GM12873 (cell line): ENCODE measurements at regions not wholly inside any gene's neighbourhood (a gene's known extent, or its start where the extent isn't known, plus 50 kb on each side); places are given as distances from the start of the nearest gene placed in this dataset.
A peak's percentile ranks its signal among the peaks of the same experiment; 100 is the strongest.

ENCODE experiments used
- CTCF ChIP-seq: IDR thresholded peaks from 2 replicates; pipeline ENCODE4 v1.5.1; 2012; ENCODE audit warnings: low read depth, mild to moderate bottlenecking, moderate library complexity, low read length, control low read depth; ENCODE audit not compliant: insufficient read depth; ENCODE audit errors: missing control alignments

GRCh38 chr7:155380221-155380861 is 77.6 kb upstream of the EN2 start:
- peak; percentile 87 for TF ChIP-seq CTCF

GRCh38 chr7:155380976-155381851 is 76.7 kb upstream of the EN2 start:
- no peak for TF ChIP-seq CTCF

- TF ChIP-seq CTCF: no peak
Observed at GRCh38 chr7:155381852-155382801, 75.8 kb upstream of the EN2 start.

GRCh38 chr7:155382802-155383171 is 75.1 kb upstream of the EN2 start:
- no peak for TF ChIP-seq CTCF

- no peak for TF ChIP-seq CTCF
Observed at GRCh38 chr7:155383756-155384491, 74.0 kb upstream of the EN2 start.

- no peak for TF ChIP-seq CTCF
Observed at GRCh38 chr7:155384751-155385150, 73.2 kb upstream of the EN2 start.
